NT2/D1 (cell line): ENCODE measurements at regions not wholly inside any gene's neighbourhood (a gene's known extent, or its start where the extent isn't known, plus 50 kb on each side); places are given as distances from the start of the nearest gene placed in this dataset.

ENCODE experiments used
- SUZ12 ChIP-seq: IDR thresholded peaks from 2 replicates; pipeline ENCODE4 v1.6.1; 2011; ENCODE audit not compliant: insufficient read length, insufficient read depth; ENCODE audit errors: extremely low read depth
- YY1 ChIP-seq: IDR thresholded peaks from 2 replicates; pipeline ENCODE4 v1.6.1; 2011; ENCODE audit not compliant: insufficient read length, insufficient read depth
- ZNF274 ChIP-seq: IDR thresholded peaks from 2 replicates; pipeline ENCODE4 v1.6.1; 2011; ENCODE audit warnings: mild to moderate bottlenecking, low read depth, low read length

DNA sequence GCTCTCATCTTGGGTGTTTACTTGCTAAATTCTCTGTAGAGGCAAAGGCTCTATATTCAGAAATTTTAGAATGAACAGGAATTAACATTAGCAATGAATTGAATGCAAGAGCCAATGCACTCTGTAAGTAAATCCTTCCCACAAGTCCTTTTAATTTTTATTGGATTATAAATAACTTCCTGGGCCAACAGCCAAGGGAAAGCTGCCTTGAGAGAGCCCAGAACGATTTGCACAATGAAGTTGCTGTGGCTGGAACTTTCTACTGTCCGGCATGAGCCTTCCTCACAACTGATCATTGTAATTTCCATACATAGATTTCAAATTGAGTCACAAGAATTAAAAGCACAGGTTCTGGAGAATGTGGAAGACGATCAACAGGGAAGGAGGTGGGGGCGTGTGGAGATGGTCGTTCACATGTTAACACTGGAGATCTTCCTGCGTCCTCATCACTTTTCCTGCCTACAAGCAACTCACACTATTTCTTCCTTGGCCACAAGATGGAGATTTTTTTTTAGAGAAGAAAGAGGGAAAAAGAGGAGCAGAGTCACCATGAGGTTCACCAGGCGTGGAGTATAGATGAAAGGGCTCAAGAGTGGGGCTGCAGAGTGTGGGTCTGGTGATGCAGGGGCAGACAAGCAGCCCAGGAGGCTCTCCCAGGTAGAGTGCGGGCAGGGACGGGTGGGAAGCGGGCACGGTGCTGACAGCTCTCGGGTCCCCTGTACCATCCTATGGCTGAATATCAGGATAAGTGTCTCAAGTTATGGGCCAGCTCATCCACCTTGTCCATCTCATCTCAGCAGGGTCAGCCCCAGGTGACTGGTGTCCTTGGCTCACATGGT, 110.7 kb downstream of the SOX1 start:
- no peak for TF ChIP-seq ZNF274
- no peak for TF ChIP-seq SUZ12
- no peak for TF ChIP-seq YY1
